IPS-NIHi7 (cell line): ENCODE measurements at regions not wholly inside any gene's neighbourhood (a gene's known extent, or its start where the extent isn't known, plus 50 kb on each side); places are given as distances from the start of the nearest gene placed in this dataset.

ENCODE experiments used
- DNase-seq: peaks from one replicate; pipeline ENCODE4 v3.0.0; 2012; ENCODE audit warnings: mixed read lengths; ENCODE audit errors: extremely low spot score

GRCh38 chr9:8262625-8263622 is 463.3 kb upstream of the DMAC1 start:
- DNase-seq: peak; percentile 35

- DNase-seq: no peak
These were observed 462.2 kb upstream of the DMAC1 start for GRCh38 chr9:8261737-8262136.

GRCh38 chr9:8259028-8259427 is 459.4 kb upstream of the DMAC1 start:
- no peak for DNase-seq

- no peak for DNase-seq
These were observed 457.3 kb upstream of the DMAC1 start for GRCh38 chr9:8256880-8257279.

GRCh38 chr9:8255850-8256249 is 456.3 kb upstream of the DMAC1 start:
- DNase-seq: no peak

- no peak for DNase-seq
These were observed 455.0 kb upstream of the DMAC1 start for GRCh38 chr9:8254541-8254940.

GRCh38 chr9:8252445-8252844 is 452.9 kb upstream of the DMAC1 start:
- no peak for DNase-seq

GRCh38 chr9:8251566-8251965 is 452.0 kb upstream of the DMAC1 start:
- no peak for DNase-seq

GRCh38 chr9:8244505-8245092 is 445.0 kb upstream of the DMAC1 start:
- no peak for DNase-seq

- no peak for DNase-seq
These were observed 441.6 kb upstream of the DMAC1 start for GRCh38 chr9:8241201-8241600.

- no peak for DNase-seq
These were observed 437.5 kb upstream of the DMAC1 start for GRCh38 chr9:8237096-8237495.

- no peak for DNase-seq
These were observed 435.9 kb upstream of the DMAC1 start for GRCh38 chr9:8235489-8235888.

GRCh38 chr9:8234316-8234715 is 434.7 kb upstream of the DMAC1 start:
- peak; percentile 38 for DNase-seq

GRCh38 chr9:8232726-8233125 is 433.1 kb upstream of the DMAC1 start:
- no peak for DNase-seq

GRCh38 chr9:8229226-8229625 is 429.6 kb upstream of the DMAC1 start:
- DNase-seq: no peak

- no peak for DNase-seq
These were observed 424.8 kb upstream of the DMAC1 start for GRCh38 chr9:8224381-8224801.

GRCh38 chr9:8223861-8224260 is 424.3 kb upstream of the DMAC1 start:
- no peak for DNase-seq

GRCh38 chr9:8221462-8221861 is 421.9 kb upstream of the DMAC1 start:
- no peak for DNase-seq

GRCh38 chr9:8208465-8208864 is 408.9 kb upstream of the DMAC1 start:
- no peak for DNase-seq

- DNase-seq: no peak
These were observed 408.0 kb upstream of the DMAC1 start for GRCh38 chr9:8207596-8207995.

GRCh38 chr9:8206720-8207119 is 407.1 kb upstream of the DMAC1 start:
- DNase-seq: no peak

GRCh38 chr9:8205576-8205975 is 406.0 kb upstream of the DMAC1 start:
- no peak for DNase-seq

GRCh38 chr9:8189881-8190280 is 390.3 kb upstream of the DMAC1 start:
- no peak for DNase-seq
